SK-N-SH treated with all-trans-retinoic acid at 6 μM for 48 hours (cell line): ENCODE measurements at regions not wholly inside any gene's neighbourhood (a gene's known extent, or its start where the extent isn't known, plus 50 kb on each side); places are given as distances from the start of the nearest gene placed in this dataset.

Source experiments
- ATAC-seq: fragments of 200-7000 bp; cut with Tn5 transposase; 3 replicates; pipeline ENCODE4 v1.9.1; 2020; ENCODE audit warnings: mild to moderate bottlenecking, moderate library complexity
- ARNTL ChIP-seq: fragments of 450-650 bp; formaldehyde crosslinking; IDR thresholded peaks from 2 replicates; pipeline ENCODE4 v1.5.0; 2020; ENCODE audit warnings: low read depth, mild to moderate bottlenecking, moderate library complexity, borderline replicate concordance
- BACH2 ChIP-seq: fragments of 250-450 bp; sonication (Bioruptor Pico); IDR thresholded peaks from 2 replicates; pipeline ENCODE4 v1.9.0; 2021; ENCODE audit warnings: mild to moderate bottlenecking, borderline replicate concordance
- CSDC2 ChIP-seq: fragments of 250-450 bp; sonication (Bioruptor Pico); IDR thresholded peaks from 2 replicates; pipeline ENCODE4 v1.5.0; 2020; ENCODE audit warnings: mild to moderate bottlenecking, moderate library complexity
- ESRRG ChIP-seq: fragments of 250-450 bp; sonication (Bioruptor Pico); IDR thresholded peaks from 2 replicates; pipeline ENCODE4 v1.6.1; 2021; ENCODE audit warnings: mild to moderate bottlenecking
- ISL1 ChIP-seq: fragments of 250-450 bp; sonication (Bioruptor Pico); IDR thresholded peaks from 2 replicates; pipeline ENCODE4 v2.1.2; 2022; ENCODE audit warnings: mild to moderate bottlenecking, moderate library complexity
- OSR1 ChIP-seq: fragments of 250-450 bp; sonication (Bioruptor Pico); IDR thresholded peaks from 2 replicates; pipeline ENCODE4 v1.8.0; 2022; ENCODE audit warnings: moderate library complexity, mild to moderate bottlenecking, inconsistent platforms
- PPARA ChIP-seq: fragments of 250-450 bp; sonication (Bioruptor Pico); IDR thresholded peaks from 2 replicates; pipeline ENCODE4 v1.5.0; 2020; ENCODE audit warnings: mild to moderate bottlenecking, borderline replicate concordance
- RARB ChIP-seq: fragments of 250-450 bp; sonication (Bioruptor Pico); IDR thresholded peaks from 2 replicates; pipeline ENCODE4 v1.8.0; 2021; ENCODE audit warnings: mild to moderate bottlenecking, moderate library complexity
- SNAI2 ChIP-seq: fragments of 250-450 bp; sonication (Bioruptor Pico); IDR thresholded peaks from 2 replicates; pipeline ENCODE4 v1.5.0; 2020; ENCODE audit warnings: mild to moderate bottlenecking, moderate library complexity
- TCF4 ChIP-seq: fragments of 250-450 bp; sonication (Bioruptor Pico); IDR thresholded peaks from 2 replicates; pipeline ENCODE4 v1.8.0; 2021; ENCODE audit warnings: mild to moderate bottlenecking, moderate library complexity, borderline replicate concordance
- TOX ChIP-seq: fragments of 250-450 bp; sonication (Bioruptor Pico); IDR thresholded peaks from 2 replicates; pipeline ENCODE4 v1.8.0; 2021; ENCODE audit warnings: mild to moderate bottlenecking, moderate library complexity, borderline replicate concordance
- ZC3H10 ChIP-seq: fragments of 250-450 bp; sonication (Bioruptor Pico); IDR thresholded peaks from 2 replicates; pipeline ENCODE4 v1.5.1; 2021; ENCODE audit warnings: mild to moderate bottlenecking, moderate library complexity
- ZFP3 ChIP-seq: fragments of 250-450 bp; sonication (Bioruptor Pico); IDR thresholded peaks from 2 replicates; pipeline ENCODE4 v1.5.0; 2020; ENCODE audit warnings: mild to moderate bottlenecking, moderate library complexity
- ZFP30 ChIP-seq: fragments of 450-650 bp; formaldehyde crosslinking; IDR thresholded peaks from 2 replicates; pipeline ENCODE4 v1.5.0; 2022; ENCODE audit warnings: mild to moderate bottlenecking, moderate library complexity
- ZNF565 ChIP-seq: fragments of 450-650 bp; formaldehyde crosslinking; conservative IDR thresholded peaks from 2 replicates; pipeline ENCODE4 v1.5.0; 2020; ENCODE audit warnings: low read depth, mild to moderate bottlenecking, moderate library complexity
- ZNF70 ChIP-seq: fragments of 450-650 bp; formaldehyde crosslinking; IDR thresholded peaks from 2 replicates; pipeline ENCODE4 v1.5.0; 2020; ENCODE audit warnings: mild to moderate bottlenecking, moderate library complexity
- ZNF8 ChIP-seq: fragments of 450-650 bp; formaldehyde crosslinking; IDR thresholded peaks from 2 replicates; pipeline ENCODE4 v1.5.0; 2020; ENCODE audit warnings: mild to moderate bottlenecking, moderate library complexity
- TF ChIP-seq, protein P1 (sequence below): fragments of 250-450 bp; sonication (Bioruptor Pico); IDR thresholded peaks from 2 replicates; pipeline ENCODE4 v1.5.0; 2020; ENCODE audit warnings: mild to moderate bottlenecking, moderate library complexity
- TF ChIP-seq, protein P2 (sequence below): fragments of 250-450 bp; sonication (Bioruptor Pico); IDR thresholded peaks from 2 replicates; pipeline ENCODE4 v1.5.1; 2020; ENCODE audit warnings: low read depth, mild to moderate bottlenecking, moderate library complexity
- TF ChIP-seq, protein P3 (sequence below): fragments of 250-450 bp; sonication (Bioruptor Pico); IDR thresholded peaks from 2 replicates; pipeline ENCODE4 v1.8.0; 2021; ENCODE audit warnings: low read depth, mild to moderate bottlenecking, moderate library complexity, borderline replicate concordance
- TF ChIP-seq, protein P4 (sequence below): fragments of 250-450 bp; sonication (Bioruptor Pico); IDR thresholded peaks from 2 replicates; pipeline ENCODE4 v1.8.0; 2020; ENCODE audit warnings: mild to moderate bottlenecking, moderate library complexity, borderline replicate concordance

- TF ChIP-seq, protein P1, sequence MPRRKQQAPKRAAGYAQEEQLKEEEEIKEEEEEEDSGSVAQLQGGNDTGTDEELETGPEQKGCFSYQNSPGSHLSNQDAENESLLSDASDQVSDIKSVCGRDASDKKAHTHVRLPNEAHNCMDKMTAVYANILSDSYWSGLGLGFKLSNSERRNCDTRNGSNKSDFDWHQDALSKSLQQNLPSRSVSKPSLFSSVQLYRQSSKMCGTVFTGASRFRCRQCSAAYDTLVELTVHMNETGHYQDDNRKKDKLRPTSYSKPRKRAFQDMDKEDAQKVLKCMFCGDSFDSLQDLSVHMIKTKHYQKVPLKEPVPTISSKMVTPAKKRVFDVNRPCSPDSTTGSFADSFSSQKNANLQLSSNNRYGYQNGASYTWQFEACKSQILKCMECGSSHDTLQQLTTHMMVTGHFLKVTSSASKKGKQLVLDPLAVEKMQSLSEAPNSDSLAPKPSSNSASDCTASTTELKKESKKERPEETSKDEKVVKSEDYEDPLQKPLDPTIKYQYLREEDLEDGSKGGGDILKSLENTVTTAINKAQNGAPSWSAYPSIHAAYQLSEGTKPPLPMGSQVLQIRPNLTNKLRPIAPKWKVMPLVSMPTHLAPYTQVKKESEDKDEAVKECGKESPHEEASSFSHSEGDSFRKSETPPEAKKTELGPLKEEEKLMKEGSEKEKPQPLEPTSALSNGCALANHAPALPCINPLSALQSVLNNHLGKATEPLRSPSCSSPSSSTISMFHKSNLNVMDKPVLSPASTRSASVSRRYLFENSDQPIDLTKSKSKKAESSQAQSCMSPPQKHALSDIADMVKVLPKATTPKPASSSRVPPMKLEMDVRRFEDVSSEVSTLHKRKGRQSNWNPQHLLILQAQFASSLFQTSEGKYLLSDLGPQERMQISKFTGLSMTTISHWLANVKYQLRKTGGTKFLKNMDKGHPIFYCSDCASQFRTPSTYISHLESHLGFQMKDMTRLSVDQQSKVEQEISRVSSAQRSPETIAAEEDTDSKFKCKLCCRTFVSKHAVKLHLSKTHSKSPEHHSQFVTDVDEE (CRISPR knock-in tag), result no peak
- TF ChIP-seq ESRRG (CRISPR knock-in tag), result no peak
- no peak for TF ChIP-seq BACH2 (CRISPR knock-in tag)
- TF ChIP-seq ZFP3 (CRISPR knock-in tag), result no peak
- no peak for TF ChIP-seq TCF4 (CRISPR knock-in tag)
- TF ChIP-seq ZC3H10 (CRISPR knock-in tag), result no peak
- TF ChIP-seq CSDC2 (CRISPR knock-in tag), result no peak
- TF ChIP-seq ZNF565 (CRISPR knock-in tag), result no peak
These were observed 120.4 kb downstream of the TMA16 start (continued) for GRCh38 chr4:163614866-163615265.

DNA sequence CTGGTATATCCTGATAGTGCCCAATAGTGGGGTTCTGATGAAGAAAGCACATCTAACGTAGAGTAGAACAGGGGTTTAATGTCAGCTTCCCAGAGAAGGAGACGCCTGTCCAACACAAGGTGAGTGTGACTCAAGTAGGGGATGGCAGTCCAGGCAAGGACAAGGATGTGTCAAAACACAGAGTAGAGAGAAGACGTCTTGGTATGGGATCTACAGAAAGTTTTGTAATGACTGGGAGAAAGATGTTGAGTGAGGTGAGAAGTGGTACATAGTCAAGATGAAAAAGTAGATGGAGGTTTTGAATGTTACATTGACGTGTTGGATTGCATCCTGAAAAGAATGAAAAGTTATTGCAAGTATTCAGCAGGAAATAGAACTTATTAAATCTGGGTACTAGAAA, 124.4 kb downstream of the TMA16 start:
- TF ChIP-seq SNAI2 (CRISPR knock-in tag) (no peak), TOX (CRISPR knock-in tag) (no peak), ZNF565 (CRISPR knock-in tag) (no peak), OSR1 (CRISPR knock-in tag) (no peak), TCF4 (CRISPR knock-in tag) (no peak), ZNF8 (no peak), ZNF70 (CRISPR knock-in tag) (no peak), ISL1 (CRISPR knock-in tag) (no peak), ZFP30 (CRISPR knock-in tag) (no peak), PPARA (CRISPR knock-in tag) (no peak)
- TF ChIP-seq, protein P2, sequence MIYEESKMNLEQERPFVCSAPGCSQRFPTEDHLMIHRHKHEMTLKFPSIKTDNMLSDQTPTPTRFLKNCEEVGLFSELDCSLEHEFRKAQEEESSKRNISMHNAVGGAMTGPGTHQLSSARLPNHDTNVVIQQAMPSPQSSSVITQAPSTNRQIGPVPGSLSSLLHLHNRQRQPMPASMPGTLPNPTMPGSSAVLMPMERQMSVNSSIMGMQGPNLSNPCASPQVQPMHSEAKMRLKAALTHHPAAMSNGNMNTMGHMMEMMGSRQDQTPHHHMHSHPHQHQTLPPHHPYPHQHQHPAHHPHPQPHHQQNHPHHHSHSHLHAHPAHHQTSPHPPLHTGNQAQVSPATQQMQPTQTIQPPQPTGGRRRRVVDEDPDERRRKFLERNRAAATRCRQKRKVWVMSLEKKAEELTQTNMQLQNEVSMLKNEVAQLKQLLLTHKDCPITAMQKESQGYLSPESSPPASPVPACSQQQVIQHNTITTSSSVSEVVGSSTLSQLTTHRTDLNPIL (CRISPR knock-in tag), result no peak
- ATAC-seq, result no peak

DNA sequence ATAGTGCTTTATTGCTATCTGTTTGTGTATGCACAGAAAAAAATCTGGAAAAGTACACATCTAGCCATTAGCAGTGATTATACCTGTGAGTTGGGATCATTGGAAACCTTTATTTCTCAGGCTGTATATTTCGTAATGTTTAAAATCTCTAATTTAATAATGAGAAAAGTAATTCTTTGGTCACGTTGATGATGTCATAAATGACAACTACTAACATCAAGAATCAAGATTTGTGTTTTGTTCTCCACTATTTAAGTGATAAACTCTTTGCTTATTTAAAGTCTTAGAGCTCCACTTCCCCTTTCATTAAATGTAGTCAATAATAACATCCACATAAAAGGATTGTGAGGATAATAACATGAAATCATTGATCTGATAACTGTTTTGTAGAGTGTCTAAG, 126.2 kb downstream of the TMA16 start:
- TF ChIP-seq, protein P1 (CRISPR knock-in tag), result no peak
- TF ChIP-seq SNAI2 (CRISPR knock-in tag) (no peak), RARB (CRISPR knock-in tag) (no peak), TOX (CRISPR knock-in tag) (no peak), ZNF70 (CRISPR knock-in tag) (no peak), ZFP30 (CRISPR knock-in tag) (no peak), ZNF8 (no peak), ESRRG (CRISPR knock-in tag) (no peak), CSDC2 (CRISPR knock-in tag) (no peak), ZFP3 (CRISPR knock-in tag) (no peak), ARNTL (CRISPR knock-in tag) (no peak), ZC3H10 (CRISPR knock-in tag) (no peak), PPARA (CRISPR knock-in tag) (no peak), ISL1 (CRISPR knock-in tag) (no peak), ZNF565 (CRISPR knock-in tag) (no peak)
- TF ChIP-seq, protein P3, sequence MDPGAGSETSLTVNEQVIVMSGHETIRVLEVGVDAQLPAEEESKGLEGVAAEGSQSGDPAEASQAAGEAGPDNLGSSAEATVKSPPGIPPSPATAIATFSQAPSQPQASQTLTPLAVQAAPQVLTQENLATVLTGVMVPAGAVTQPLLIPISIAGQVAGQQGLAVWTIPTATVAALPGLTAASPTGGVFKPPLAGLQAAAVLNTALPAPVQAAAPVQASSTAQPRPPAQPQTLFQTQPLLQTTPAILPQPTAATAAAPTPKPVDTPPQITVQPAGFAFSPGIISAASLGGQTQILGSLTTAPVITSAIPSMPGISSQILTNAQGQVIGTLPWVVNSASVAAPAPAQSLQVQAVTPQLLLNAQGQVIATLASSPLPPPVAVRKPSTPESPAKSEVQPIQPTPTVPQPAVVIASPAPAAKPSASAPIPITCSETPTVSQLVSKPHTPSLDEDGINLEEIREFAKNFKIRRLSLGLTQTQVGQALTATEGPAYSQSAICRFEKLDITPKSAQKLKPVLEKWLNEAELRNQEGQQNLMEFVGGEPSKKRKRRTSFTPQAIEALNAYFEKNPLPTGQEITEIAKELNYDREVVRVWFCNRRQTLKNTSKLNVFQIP (CRISPR knock-in tag), result no peak
- TF ChIP-seq, protein P4, sequence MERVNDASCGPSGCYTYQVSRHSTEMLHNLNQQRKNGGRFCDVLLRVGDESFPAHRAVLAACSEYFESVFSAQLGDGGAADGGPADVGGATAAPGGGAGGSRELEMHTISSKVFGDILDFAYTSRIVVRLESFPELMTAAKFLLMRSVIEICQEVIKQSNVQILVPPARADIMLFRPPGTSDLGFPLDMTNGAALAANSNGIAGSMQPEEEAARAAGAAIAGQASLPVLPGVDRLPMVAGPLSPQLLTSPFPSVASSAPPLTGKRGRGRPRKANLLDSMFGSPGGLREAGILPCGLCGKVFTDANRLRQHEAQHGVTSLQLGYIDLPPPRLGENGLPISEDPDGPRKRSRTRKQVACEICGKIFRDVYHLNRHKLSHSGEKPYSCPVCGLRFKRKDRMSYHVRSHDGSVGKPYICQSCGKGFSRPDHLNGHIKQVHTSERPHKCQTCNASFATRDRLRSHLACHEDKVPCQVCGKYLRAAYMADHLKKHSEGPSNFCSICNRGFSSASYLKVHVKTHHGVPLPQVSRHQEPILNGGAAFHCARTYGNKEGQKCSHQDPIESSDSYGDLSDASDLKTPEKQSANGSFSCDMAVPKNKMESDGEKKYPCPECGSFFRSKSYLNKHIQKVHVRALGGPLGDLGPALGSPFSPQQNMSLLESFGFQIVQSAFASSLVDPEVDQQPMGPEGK (CRISPR knock-in tag), result no peak
- TF ChIP-seq, protein P2 (CRISPR knock-in tag), result no peak
- no peak for ATAC-seq
